Kasumi-1 (cell line): ENCODE measurements at regions not wholly inside any gene's neighbourhood (a gene's known extent, or its start where the extent isn't known, plus 50 kb on each side); places are given as distances from the start of the nearest gene placed in this dataset.

Source experiments
- DNase-seq, 2 experiments: peaks; one replicate each; lab custom pipeline; 2025; lab: John Stamatoyannopoulos, UW

DNA sequence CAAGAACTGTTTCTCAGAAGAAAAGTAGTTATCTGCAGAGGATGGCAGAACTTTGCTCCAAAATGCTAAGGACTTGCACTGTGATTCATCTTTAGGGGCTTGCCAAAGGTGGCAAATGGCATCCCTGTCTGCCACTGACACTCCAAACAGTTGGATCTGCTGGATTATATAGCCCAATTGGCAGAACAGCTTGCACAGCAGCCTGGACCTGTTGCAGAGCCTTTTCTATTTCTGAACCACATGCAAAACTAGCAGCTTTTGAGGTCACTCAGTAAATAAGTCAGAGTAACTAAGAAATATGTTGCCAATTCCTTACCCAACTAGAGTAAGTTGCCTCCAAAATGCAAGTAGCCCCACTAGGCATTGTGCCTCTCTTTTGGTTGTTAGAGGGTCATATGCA is 397.5 kb upstream of the NOVA1 start:
- DNase-seq, result no peak

DNA sequence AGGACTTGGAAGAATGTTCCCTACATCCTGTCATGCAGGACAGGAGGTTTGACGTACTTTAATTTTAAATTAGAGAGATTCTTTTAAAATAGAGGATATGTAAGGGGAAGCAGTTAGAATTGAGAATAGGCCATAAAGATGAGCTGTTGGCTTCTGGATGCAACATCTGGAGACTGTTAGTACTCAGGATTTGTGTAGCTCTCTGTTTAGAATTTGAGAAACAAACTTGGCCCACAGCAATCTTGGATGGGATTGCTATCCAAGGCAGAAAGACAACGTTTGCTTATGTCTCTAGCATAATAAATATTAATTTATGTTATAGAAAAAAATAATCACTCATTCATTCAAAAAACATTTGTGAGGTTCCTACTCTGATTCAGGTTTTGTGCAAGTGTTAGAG is 398.4 kb upstream of the NOVA1 start:
- DNase-seq, result no peak

DNA sequence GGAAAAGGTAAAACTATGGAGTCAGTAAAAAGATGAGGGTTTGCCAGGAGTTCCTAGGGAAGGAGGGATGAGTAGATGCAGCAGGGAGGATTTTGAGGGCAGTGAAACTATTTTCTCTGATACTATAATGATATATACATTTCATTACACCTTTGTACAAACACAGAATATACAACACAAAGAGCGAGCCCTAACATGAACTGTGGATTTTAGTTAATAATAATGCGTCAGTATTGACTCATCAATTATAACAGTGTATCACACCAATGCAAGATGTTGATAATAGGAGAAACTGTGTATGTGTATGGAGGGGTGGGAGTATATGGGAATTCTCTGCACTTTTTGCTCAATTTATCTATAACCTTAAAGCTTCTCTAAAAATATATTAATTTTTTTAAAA is 404.3 kb upstream of the NOVA1 start:
- no peak for DNase-seq

DNA sequence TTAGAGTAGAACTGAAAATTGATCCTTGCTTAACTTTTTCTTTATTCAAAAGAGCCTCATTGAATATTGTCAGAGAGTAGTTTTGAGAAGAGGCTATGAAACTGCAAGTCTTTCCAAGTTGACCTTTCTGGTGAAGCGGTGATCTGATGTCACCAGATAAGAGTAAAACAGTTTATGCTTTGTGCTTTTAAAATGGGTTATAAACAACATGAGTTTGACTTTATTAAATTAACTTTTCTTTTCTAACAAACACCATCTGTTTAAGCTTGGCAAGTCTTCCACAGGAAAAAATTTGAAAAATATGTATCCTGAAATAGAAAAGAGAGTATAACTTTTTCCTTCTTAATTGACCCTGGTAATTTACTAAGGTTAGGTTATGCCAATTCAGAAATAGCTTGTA is 408.7 kb upstream of the NOVA1 start:
- no peak for DNase-seq

DNA sequence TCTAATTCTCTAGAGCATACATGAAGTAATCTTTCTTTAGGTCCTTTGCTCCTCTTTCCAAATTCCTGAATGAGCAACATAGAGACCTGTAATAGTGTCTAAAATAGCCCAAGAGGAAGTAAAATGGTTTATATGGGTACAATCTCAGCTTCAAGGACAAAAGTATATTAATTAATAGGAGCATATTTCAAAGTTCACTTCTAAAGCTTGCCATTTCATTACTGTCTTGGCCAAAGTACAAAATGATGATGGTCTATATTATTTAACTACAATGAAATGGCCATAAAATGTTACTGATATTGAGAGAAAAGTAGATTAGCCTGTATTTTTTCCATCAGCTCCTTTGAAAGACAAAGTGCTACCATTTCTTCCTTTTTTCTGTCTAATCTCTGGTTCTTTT is 410.4 kb upstream of the NOVA1 start:
- DNase-seq, result no peak

DNA sequence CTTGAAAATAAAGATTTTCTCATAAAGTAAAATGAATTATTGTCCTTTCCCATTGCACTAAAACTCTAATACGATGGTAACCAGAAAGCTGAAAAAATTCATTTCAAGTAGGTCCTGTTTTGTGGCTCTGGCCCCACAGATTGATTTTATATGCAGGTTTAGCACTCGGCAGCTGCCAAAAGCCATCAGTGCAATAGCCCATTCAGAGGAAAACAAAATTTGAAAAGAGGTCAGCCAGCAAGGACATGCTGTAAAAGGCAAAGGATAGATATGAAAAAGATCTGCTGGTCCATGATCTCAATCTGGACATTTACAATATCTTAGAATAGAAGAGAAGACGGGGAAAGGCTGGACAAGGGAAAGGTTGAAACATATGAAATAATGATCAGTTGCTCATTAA is 414.8 kb upstream of the NOVA1 start:
- no peak for DNase-seq

DNA sequence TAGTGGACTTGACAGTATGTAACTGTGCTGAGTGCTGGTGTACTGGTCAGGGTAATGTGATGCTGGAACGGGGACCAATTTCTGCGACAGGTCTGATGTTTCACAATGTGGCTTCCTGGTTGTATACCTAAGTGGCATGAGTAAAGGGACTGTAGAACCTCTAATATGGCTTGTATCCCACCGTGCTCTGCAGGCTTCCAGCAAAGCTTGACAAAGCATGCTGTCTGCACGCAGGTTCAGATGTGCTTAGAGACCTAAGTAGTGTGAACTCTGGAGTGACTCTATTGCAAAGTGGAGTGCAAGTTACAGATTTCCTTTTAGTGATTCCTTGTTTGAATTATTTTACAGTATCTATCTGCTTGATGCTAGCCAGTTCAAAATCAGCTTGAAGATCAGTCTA is 415.8 kb upstream of the NOVA1 start:
- DNase-seq, result no peak

DNA sequence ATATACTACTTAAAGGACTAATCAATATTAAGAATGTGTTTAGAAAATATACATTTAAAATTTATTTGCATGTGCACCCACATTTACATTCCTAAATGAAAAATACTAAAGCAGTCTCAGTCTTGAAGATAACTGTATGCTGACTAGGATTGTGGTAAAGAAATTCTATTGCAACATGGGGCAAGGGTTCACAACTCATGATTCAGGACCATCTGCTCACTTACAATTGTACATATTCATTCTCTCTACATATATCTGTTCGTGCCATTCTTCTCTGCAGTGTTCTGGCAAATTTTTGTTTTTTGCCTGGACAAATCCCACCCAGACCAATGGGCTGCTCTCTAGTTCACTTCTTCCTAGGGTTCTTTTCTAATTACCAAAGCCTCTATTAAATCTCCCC is 417.2 kb upstream of the NOVA1 start:
- DNase-seq, result no peak

DNA sequence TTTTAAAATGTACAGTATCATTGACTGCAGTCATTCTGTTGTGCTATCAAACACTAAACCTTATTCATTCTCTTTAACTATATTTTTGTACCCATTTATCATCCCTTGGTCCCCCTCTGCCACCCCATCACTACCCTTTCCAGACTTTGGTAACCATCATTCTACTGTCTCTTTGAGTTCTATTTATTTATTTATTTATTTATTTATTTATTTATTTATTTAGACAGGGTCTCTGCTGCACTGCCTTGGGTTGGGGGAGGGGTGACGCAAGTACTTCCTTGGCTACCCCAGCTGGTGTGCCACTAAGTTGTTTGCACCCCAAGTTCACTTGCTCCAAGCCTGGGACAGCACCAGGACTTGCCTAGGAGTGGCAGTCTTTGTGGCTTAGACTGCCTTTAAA is 427.8 kb upstream of the NOVA1 start:
- no peak for DNase-seq

DNA sequence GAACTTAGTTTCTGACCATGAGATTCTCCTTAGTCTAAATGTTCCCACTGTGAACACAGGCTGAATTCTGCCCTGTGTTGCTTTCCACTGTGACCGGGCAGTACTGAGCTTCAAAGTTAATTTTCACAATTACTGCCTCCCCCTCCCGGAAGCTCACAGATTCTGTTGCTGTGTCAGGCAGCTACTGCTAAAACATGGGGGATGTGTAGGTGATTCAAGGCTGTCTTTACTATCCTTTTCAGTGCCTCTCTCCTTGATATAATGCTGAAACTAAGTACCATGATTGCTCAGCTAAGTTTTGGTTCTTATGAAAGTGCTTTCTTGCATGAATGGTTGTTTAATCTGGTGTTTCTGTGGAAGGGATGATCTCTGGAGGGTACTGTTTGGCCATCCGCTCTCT is 428.3 kb upstream of the NOVA1 start:
- no peak for DNase-seq

DNA sequence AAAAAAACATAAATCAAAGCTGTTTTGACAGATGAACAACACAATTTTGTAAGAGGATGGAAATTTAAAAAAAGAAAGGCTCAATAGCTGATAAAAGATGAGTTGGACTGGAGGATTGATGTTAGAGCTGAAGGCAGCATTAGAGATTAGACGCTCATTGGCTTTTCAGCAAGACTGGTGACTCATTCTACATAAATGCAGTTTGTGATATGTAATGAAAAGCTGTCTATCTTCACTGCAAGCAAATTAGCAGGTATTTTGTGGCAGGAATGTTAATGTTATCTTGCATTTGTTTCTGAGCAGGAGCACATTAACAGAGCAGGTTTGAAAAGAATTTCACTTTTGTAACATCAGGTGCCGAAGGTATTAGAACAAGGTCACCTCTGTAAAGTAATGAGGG is 442.7 kb upstream of the NOVA1 start:
- no peak for DNase-seq

DNA sequence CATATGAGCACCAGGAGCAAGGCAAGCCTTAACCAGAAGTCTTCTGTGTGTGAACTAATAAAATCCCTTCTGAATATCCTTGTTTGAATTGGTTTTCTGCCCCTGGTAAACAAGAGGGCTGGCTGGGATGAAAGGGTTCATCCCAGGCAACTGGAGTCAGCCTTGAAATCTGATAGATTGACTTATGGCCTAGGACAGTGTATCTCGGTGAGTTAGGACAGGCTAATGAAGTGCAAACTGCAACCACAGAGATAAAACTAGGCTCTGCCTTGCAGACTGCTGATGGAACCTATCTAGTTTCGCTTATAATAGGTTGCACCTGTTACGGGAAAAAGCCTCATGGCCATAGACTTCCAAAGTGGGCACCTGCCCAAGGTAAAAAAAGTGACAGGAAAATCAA is 451.9 kb upstream of the NOVA1 start:
- no peak for DNase-seq

DNA sequence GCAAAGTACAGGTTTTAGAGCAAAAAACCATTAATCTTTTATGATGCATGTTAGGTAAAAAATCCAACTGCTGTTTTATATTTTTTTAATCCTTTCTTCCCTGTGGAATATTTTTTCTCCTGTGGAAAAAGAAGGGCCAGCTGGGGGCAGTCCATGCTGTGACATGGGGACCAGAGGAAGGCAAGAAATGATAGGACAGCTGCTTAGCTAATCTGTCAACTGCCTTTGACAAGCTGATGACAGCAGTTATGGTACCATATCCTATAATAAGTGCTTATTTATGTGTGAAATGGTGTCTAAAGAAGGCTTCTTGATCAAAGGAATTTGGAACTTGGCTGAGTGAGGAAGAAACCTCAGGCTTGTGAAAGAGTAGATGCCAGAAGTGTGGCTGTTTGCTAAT is 452.4 kb upstream of the NOVA1 start:
- DNase-seq, result no peak

DNA sequence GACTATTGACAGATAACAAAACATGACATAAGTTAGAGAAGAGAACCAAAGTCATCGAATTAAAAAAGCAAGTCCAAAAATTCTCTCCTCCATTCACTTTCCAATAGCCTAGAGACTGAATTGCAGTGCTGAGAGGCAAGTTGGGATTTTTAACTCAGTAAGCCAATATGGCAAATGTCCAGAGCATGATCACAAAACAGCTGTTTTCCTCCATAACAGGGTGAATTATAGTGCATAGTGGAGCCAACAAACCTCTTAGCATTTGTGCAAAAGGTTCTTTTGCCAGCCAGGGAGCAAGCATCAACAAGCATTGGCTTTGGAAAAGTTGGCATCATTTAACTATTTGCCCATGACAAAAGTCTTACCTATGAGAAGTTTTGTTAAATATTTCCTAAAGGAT is 458.8 kb upstream of the NOVA1 start:
- no peak for DNase-seq

DNA sequence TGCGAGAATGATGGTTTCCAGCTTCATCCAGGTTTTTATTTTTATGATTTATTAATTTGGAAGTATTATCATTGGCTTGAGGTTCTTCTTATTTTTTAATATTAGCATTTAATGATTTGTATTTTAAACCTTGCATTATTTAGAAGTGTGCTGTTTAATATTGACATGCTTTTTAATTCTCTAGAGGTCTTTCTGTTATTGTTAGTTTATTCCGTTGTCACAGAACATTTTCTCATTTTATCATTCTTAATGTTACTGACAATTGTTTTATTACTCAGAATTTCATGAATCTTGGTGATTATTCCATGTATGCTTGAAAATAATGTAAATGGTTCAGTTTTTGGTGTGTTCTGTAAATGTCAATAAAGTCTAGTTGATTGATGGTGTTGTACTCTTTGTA is 463.5 kb upstream of the NOVA1 start:
- DNase-seq, result no peak

DNA sequence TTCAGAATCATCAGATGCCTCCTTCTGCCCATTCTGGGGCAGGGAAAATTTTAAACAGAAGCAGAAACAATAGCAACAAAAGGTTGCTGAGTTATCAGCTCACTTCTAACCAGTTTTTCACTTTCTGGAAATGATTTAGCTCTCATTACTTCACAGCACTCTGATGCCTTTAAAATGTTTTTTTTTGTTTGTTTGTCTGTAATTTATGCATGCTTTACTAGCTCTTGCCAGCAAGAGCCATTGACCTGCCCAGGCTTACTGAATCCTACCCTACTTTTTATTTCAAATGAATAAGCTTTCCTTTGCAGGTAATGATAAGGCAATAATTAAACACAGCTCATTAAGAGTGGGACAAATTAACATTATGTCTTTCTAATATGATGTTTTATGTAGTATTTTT is 466.1 kb upstream of the NOVA1 start:
- DNase-seq, result no peak

DNA sequence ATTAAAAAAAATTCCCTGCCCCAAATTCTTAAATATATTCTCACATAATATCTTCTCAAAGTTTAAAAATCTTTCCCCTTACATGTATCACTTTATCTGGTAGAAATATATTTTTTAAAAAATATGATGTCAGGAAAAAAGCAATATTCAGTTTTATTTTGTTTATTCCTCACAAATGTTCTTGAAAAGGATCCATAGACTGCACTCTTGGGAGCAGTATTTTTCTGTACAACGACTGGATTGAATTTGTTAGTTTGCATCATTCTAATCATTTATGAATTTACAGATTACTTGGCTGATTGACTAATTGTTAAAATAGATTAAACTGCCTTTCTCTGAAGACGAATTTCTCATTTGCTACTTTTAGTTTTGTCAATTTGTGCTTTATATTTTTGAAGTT is 468.1 kb upstream of the NOVA1 start:
- no peak for DNase-seq

DNA sequence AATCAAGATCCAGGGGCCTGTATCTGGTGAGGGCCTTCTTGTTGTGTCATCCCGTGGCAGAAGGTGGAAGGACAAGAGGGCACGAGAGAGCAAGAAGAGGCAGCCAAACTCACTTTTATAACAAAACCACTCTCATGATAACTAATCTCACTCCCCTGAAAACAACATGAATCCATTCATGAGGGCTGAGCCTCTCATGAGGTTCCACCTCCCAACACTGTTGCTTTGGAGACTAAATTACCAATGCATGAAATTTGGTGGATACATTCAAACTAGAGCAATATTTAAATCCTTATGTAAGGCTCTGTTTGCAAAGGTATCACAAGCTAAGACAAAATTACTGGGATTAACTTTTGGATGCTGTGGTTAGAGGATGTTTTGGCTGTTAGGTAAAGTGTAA is 470.1 kb upstream of the NOVA1 start:
- DNase-seq, result no peak

DNA sequence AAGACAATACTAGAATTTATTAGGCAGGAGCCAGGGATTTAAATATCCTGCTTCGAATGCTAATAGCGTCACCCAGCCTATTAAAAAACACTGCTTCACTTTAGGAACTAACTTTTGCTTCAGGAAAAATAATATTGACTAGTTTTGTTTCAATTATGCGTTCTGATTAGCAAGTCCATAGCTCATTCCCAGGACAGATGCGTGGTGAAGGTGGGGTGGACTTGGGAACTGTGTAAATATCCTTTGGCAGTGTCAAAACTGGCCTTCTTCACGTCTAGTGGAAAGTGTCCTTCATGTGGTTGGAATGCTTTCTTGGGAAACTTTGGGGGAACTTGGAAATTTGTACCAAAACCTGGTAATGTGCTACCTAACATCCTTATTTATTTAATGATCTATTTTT is 474.8 kb upstream of the NOVA1 start:
- no peak for DNase-seq

DNA sequence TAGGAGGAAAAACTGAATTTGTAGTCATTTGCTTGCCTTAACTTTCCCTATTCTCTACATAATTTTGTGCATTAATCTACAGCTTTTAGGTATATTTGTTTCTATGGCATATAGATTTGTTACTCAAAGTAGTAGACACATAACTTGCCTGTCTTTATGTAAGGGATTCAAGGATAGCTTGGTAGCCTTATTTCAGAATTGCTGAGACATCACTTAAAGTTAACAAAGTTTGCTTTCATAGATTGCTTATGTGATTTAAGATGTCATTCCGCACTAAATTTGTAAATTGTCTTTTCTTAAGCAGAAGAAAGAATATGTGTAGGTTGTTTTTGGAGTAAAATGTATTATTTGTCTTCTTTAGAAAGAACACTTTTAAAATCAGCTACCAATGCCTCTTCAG is 477.7 kb upstream of the NOVA1 start:
- no peak for DNase-seq

DNA sequence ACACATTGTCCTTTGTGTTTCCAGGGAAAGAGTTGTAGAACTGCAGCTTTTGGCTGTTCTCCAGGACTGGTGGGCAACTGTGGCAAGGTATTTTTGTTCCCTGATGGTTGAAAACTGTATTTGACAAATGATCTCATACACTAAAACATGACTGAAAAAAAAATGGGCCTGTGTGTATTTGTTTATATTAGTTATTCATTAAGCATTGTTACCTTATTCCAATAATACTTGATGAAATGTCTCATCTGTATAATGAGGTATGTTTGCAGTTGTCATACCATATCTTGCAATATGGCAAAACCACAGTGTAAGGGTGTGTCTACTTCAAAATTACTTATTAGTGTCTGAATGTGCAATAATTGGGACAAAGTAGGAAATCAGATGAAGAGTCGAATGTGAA is 479.4 kb upstream of the NOVA1 start:
- DNase-seq, result no peak

DNA sequence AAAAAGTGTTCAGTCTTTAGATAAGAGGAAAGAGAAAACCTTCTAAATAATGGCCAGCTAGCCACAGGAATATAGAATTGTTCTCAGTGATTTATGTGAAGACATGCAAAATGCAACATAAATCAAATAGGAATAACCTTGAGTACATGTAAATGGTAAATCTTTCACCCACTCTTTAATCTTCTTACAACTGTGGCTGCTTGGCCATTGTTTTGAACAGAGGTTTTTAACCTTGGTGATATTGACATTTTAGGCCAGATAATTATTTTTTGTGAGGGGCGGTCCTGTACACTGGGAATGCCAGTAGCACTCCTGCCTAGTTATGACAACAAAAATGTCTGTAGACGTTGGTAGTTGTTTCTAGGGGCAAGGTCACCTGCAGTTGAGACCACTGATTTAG is 479.9 kb upstream of the NOVA1 start:
- no peak for DNase-seq

DNA sequence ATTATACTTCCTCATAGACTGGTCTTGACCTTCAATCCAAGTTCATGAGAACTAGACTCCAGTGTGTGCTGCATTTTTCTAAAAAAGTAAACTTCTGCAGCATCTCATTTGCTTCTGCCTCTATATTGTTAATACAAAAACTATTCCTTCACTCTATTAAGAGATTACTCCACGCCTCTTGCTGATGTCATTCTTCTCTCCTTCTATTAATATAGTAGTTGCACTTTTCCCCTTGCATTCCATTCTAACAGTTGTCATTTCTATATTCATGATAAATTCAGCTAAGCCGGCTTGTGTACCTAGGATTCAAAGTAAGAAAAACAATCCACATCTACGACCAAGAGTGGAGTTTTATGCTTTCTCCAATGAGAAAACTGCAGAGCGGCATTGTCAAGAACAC is 480.4 kb upstream of the NOVA1 start:
- no peak for DNase-seq

DNA sequence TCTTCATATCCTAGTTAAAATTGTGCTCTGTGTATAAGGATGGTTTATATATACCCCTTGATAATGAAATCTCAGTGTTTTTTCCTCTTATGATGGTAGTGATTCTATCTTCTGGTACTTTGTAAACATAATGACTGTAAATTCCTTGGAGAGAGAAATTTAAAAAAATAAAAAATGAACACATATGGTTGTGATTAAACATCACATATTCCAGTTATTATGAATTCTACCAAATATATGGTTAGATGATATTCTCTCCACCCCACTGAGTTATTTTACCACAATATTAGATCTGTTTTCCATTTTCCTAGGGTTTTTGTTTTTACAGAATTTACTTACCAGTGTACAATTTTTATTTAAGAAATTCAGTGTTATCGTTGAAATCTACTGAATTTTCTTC is 481.9 kb upstream of the NOVA1 start:
- no peak for DNase-seq

DNA sequence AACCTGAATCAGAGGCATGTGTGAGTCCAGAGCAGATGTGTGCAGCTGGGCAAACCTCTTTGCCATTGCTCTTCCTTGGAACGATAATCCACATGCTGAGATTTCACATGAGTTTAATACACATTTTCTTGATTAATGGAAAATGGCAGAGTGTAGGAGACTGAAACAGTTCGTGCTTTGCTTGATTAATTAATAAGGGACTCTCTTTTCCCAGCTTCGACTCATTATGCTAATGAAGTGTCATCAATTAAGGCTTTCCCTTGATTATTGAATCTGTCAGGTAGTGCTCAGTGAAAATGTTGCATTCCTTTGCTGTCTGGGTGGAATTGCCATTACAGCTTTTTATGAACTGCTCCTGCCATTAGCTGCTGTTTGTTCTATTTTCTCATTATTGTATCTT is 487.7 kb upstream of the NOVA1 start:
- no peak for DNase-seq

DNA sequence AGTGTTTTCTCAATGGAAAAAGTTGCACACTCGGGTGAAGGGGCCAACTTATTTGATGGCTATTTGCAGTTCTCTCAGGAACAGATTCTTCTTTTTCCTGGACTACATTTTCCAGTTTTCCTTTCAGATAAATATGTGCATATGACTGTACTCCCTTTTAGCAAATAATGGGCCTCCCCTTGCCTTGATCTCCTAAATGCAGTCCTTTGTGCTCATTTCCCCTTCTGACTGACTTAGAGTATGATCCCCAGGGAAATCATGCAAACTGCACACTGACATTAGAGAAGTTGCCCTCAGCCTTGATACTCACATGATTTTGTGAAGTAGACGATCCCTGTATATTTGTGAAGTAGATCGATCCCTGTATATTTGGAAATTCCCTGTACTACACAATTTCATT is 492.9 kb upstream of the NOVA1 start:
- no peak for DNase-seq
